ENCODE measurements at regions not wholly inside any gene's neighbourhood (a gene's known extent, or its start where the extent isn't known, plus 50 kb on each side); places are given as distances from the start of the nearest gene placed in this dataset.
"Not testable (repeated sequence)": the region's sequence is repeated elsewhere in the genome, so short reads cannot be mapped to it uniquely, and the experiment has no call there.

GRCh38 chr3:104198131-104198530, 1168.6 kb upstream of the ALCAM start:
- no peak for DNase-seq (ENCODE audit: low read depth in 2 of 3, low spot score in 1 of 3)

GRCh38 chr3:104206925-104207324, 1159.8 kb upstream of the ALCAM start:
- no peak for DNase-seq (ENCODE audit: low read depth in 2 of 3, low spot score in 1 of 3)

DNA sequence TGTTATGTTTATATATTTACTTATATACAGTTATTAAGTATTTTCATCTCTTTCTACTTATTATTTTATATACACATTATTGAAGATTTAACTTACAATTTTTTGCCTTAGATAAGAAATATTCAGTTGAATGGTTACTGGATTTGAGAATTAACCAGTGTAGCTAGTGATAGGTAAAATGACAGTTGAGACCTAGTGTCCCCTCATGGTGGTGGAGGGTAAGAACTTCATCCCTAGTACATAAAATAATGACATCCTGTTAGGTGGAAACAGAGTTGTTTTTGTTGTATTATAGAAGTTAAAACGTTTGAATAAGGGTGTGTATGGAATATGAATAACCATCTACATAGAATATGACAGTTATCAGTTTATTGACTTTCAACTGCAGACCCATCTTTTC, 1152.4 kb upstream of the ALCAM start:
- no peak for DNase-seq (ENCODE audit: low read depth in 2 of 3, low spot score in 1 of 3)

DNA sequence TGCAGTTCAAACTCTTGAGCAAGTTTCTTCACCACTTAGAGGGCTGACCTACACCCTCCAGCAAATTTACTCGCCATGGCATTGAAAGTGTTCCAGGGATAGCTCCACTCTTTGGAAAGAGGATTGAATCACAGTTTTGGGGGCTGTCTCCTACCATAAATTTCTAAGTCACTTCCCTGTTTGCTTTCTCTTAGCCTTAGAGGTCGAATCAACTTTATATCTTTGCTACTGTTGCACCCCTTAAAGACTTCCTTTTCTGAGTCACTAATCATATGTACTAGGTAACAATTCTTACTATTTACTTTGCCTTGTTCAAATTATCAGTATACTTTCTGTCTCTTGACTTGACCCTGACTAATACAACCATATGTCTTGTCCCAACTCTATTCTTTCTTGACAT, 1151.8 kb upstream of the ALCAM start:
- no peak for DNase-seq (ENCODE audit: low read depth in 2 of 3, low spot score in 1 of 3)

DNA sequence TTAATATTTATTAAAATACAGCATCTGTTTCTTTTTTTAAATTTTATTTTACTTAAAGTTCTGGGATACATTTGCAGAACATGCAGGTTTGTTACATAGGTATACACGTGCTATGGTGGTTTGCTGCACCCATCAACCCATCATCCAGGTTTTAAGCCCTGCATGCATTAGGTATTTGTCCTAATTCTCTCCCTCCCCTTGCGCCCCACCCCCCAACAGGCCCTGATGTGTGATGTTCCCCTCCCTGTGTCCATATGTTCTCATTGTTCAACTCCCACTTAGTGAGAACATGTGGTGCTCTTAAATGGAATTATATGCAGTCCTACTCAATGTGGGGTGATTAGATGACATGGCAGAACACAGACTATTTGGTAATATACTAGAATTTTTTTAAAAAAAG, 1147.7 kb upstream of the ALCAM start:
- DNase-seq (ENCODE audit: low read depth in 2 of 3, low spot score in 1 of 3), result not testable (repeated sequence)

- DNase-seq (ENCODE audit: low read depth in 2 of 3, low spot score in 1 of 3), result no peak
These were observed 1132.1 kb upstream of the ALCAM start for GRCh38 chr3:104234442-104235194.

DNA sequence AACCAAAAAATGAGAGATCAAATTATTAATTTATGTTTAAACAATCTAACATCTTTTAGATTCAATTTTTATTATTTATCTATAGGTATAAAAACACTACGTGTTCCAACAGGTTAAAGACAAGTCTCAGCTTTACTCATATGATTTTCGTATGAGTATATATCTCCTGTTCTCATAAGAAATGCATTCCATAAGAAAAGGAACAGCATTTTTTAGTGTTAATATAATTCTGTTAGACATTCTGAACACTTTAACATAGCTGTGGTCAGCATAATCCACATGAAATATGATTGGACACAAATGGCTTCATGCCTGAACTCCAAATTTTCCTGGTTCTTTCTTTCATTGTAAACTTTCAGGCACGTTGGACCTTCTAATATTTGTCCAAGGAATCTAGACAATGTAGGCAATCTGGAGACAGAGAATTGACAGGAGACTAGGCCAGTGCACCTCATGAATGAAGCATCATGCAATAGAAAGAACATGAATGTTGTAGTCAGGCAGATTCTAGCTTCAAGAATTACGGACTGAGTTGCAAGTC, 1122.0 kb upstream of the ALCAM start:
- no peak for DNase-seq (ENCODE audit: low read depth in 2 of 3, low spot score in 1 of 3)

DNA sequence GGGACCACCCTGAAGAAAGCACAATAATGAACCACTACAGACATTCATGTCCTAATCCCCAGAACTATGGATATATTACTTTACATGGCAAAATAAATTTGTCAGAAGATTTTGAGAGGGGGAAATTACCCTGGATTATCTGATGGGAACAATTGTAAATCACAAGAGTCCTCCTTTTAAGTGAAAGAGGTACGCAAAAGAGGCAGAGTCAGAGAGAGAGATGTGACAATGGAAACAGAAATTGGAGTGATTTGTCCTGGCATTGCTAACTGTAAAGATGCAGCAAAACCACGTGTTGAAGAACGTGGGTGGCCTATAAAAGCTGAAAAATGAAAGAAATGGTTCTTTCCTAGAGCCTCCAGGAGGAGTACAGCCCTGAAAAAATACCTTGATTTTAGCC, 1121.4 kb upstream of the ALCAM start:
- DNase-seq (ENCODE audit: low read depth in 2 of 3, low spot score in 1 of 3), result no peak

GRCh38 chr3:104245981-104246380, 1120.7 kb upstream of the ALCAM start:
- no peak for DNase-seq (ENCODE audit: low read depth in 2 of 3, low spot score in 1 of 3)

DNA sequence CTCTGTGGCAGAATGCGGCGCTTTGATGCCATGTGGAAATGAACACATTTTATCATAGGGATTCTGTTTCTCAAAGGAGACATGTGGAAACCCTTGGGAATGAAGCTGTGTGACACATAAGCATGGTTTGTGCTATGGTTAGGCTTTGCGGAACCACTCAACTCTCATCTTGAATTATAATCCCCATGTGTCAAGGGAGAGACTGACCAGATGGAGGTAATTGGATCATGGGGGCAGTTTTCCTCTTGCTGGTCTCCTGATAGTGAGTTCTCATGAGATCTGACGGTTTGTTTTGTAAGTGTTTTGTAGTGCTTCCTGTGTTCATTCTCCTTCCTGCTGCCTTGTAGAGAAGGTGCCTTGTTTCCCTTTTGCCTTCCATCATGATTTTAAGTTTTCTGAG, 1109.2 kb upstream of the ALCAM start:
- DNase-seq (ENCODE audit: low read depth in 2 of 3, low spot score in 1 of 3), result no peak

DNA sequence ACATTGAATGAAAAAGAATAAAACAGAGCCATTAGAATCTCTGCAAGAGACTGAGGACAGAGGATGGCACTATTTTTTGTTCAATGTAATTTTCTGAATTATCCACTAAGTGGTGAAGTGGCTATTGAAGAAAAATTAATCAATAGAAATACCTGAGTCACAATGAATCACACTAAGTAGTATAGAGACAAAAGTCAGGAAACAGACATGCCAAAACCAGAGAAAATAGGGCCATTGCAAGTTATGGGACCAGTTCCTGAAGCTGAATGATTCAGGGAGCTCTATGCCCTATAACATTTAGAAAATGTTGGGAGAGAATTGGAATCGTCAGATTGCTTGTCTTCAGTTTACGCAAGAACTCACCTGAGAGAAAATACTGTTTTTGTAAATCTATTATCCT, 1103.2 kb upstream of the ALCAM start:
- no peak for DNase-seq (ENCODE audit: low read depth in 2 of 3, low spot score in 1 of 3)

- not testable (repeated sequence) for DNase-seq (ENCODE audit: low read depth in 2 of 3, low spot score in 1 of 3)
These were observed 1100.5 kb upstream of the ALCAM start for GRCh38 chr3:104266219-104266618.

- no peak for DNase-seq (ENCODE audit: low read depth in 2 of 3, low spot score in 1 of 3)
These were observed 1096.9 kb upstream of the ALCAM start for GRCh38 chr3:104269771-104270170.

GRCh38 chr3:104273046-104273649, 1093.6 kb upstream of the ALCAM start:
- no peak for DNase-seq (ENCODE audit: low read depth in 2 of 3, low spot score in 1 of 3)

DNA sequence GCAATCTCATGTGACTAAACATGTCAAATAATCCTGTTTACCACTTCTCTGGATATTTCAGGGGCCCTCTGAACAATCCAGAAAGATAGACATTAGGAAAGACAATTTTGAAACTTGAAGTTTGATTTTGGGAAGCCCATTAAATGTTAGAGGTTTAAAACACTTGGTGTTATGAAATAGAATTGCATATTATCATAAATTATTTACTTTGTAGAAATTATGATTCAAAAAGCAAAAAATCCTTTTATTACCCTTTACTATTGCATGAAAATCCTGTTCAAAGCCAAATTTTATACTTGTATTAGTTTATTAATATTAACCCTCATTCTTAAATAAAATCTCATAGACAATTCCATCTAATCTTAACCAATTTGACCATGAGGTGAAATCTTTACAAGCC, 1091.5 kb upstream of the ALCAM start:
- DNase-seq (ENCODE audit: low read depth in 2 of 3, low spot score in 1 of 3), result no peak

- no peak for DNase-seq (ENCODE audit: low read depth in 2 of 3, low spot score in 1 of 3)
These were observed 1087.1 kb upstream of the ALCAM start for GRCh38 chr3:104279617-104280016.

DNA sequence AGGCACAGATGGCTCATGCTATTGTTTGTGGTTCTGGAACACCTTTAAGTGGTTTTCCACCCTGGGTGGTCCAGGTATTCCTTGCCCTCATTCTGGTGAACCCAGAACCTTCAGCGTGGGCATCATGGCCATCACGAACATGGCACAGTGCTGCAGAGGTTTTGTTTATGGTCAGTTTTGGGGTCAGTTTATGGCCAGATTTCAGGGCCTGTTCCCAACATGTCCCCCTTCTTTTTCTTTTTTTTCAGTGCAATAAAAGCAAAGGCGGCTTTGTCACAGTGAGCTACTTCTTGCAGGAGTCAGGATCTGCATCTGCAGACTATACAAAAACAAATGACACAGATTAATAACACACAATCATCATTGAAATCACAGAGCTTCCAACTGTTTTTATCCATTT, 1085.0 kb upstream of the ALCAM start:
- no peak for DNase-seq (ENCODE audit: low read depth in 2 of 3, low spot score in 1 of 3)

GRCh38 chr3:104286645-104287044, 1080.1 kb upstream of the ALCAM start:
- DNase-seq (ENCODE audit: low read depth in 2 of 3, low spot score in 1 of 3), result no peak

DNA sequence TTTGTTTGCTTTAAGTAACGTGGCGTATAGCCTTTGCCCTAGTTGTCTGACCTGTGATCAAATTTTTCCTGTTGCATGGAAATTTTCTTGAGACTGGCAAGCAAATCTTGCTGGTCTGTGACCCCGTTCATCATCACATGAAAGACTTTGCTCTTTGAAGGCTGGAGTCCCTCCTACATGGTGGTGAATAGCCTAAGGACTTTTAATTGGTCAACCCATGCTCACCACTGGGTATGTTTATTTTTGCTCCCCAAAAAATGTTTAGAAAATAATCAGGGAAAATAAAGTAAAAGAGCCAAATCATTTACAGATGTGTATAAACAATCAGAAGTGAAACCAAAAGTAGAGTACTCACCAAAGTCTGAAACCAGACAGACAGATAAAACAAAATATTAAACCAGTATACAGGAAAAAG, 1075.3 kb upstream of the ALCAM start:
- no peak for DNase-seq (ENCODE audit: low read depth in 2 of 3, low spot score in 1 of 3)

DNA sequence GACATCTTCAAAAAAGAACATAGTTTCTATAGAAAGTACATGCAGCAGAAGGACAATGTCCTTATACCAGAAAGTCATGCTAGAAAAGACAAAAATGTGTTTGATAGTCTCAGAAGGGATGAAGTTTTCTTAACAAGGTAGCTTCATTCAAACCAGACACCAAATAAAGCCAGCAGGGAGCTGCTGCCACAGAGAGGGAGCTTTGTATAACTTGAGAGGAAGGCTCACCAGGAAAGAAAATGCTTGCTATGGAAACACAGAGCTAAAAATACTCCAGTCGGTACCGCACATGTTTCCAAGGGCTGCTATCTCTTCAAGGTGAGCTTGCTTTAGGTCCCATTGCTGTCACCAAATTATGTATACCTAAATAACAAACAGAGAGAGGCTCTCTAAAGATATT, 1074.8 kb upstream of the ALCAM start:
- DNase-seq (ENCODE audit: low read depth in 2 of 3, low spot score in 1 of 3), result no peak

DNA sequence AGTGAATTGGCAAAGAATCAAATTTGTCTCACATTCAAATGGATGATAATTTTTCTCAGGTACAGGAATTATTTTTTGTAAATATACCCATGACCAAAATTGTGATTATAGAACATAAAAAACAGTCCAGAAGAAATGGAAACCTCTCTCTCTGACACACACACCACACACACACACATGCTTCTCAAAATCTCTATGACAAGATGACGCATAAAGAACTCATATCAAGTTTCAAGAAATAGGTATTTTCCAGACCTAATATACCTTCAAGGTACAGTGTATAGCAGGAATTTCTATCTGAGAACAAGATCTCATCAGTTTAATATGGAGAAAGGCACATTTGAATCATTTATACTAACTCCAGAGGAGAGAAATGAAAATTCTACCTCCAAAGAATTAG, 1069.1 kb upstream of the ALCAM start:
- DNase-seq (ENCODE audit: low read depth in 2 of 3, low spot score in 1 of 3), result no peak

GRCh38 chr3:104298662-104299061, 1068.0 kb upstream of the ALCAM start:
- DNase-seq (ENCODE audit: low read depth in 2 of 3, low spot score in 1 of 3), result no peak

- no peak for DNase-seq (ENCODE audit: low read depth in 2 of 3, low spot score in 1 of 3)
These were observed 1050.6 kb upstream of the ALCAM start for GRCh38 chr3:104316118-104316517.

All from stimulated activated CD4-positive, alpha-beta T cell treated with anti-CD3 and anti-CD28 coated beads, Interleukin-12 subunit alpha, Interleukin-12 subunit beta, amount 100 ng/mL, for 48 hours (primary cell).